SK-N-SH (cell line): ENCODE measurements at regions not wholly inside any gene's neighbourhood (a gene's known extent, or its start where the extent isn't known, plus 50 kb on each side); places are given as distances from the start of the nearest gene placed in this dataset.

ENCODE experiments used
- CTCF ChIA-PET: fragments of 300-600, 350-600 bp; formaldehyde crosslinking; extraction: SDS; loops from one replicate; lab custom pipeline; 2021; lab: Yijun Ruan, JAX
- POLR2A ChIA-PET: fragments of 350-600 bp; sonication (Branson Sonifier 250); formaldehyde crosslinking; extraction: SDS; loops from one replicate; lab custom pipeline; 2020; ENCODE audit warnings: antibody characterized with exemption, inconsistent platforms; lab: Yijun Ruan, JAX
- DNase-seq: peaks from one replicate; pipeline ENCODE4 v3.0.0; 2012
- H2AFZ ChIP-seq: fragments of 200-600 bp; sonication (generic); 2 replicates; pipeline ENCODE4 v1.8.1; 2016; ENCODE audit warnings: antibody characterized with exemption, mild to moderate bottlenecking, low read depth
- H3F3A ChIP-seq: fragments of 200-600 bp; sonication (generic); replicated peaks from 2 replicates; pipeline ENCODE3; 2016; ENCODE audit warnings: antibody characterized with exemption, mild to moderate bottlenecking; ENCODE audit not compliant: insufficient read depth
- H3K27ac ChIP-seq, 2 experiments: fragments of 200-500 bp in 1 of 2; fragments of 200-600 bp in 1 of 2; sonication (Bioruptor generic) in 1 of 2; sonication (generic), shearing (Covaris generic) in 1 of 2; 2 replicates each; pipeline versions ENCODE4 v1.5.1 to v1.6.1; 2014 to 2016; ENCODE audit warnings: low read depth in 2 of 2, inconsistent platforms in 1 of 2, low read length in 1 of 2, mild to moderate bottlenecking in 1 of 2, mixed read lengths in 1 of 2
- H3K27me3 ChIP-seq: fragments of 200-600 bp; sonication (generic), shearing (Covaris generic); 2 replicates; pipeline ENCODE4 v1.6.1; 2016; ENCODE audit warnings: mixed run types; ENCODE audit not compliant: insufficient read depth
- H3K36me3 ChIP-seq, 2 experiments: fragments of 200-500 bp in 1 of 2; fragments of 200-600 bp in 1 of 2; sonication (Bioruptor generic) in 1 of 2; sonication (generic) in 1 of 2; replicated peaks in 1 of 2; 2 replicates each; pipeline versions ENCODE3 to v1.5.1; 2014 to 2016; ENCODE audit warnings: low read length in 1 of 2, mild to moderate bottlenecking in 1 of 2; ENCODE audit not compliant: insufficient read depth in 2 of 2, control insufficient read depth in 1 of 2
- H3K4me1 ChIP-seq, 2 experiments: fragments of 200-500 bp in 1 of 2; fragments of 200-600 bp in 1 of 2; sonication (Bioruptor generic) in 1 of 2; sonication (generic), shearing (Covaris generic) in 1 of 2; 2 replicates each; pipeline versions ENCODE4 v1.5.1 to v1.6.1; 2014 to 2016; ENCODE audit warnings: low read depth in 1 of 2, low read length in 1 of 2, mixed run types in 1 of 2; ENCODE audit not compliant: insufficient read depth in 2 of 2, control insufficient read depth in 1 of 2
- H3K4me2 ChIP-seq: fragments of 200-600 bp; sonication (generic), shearing (Covaris generic); 2 replicates; pipeline ENCODE4 v1.6.1; 2017; ENCODE audit warnings: mixed run types
- H3K4me3 ChIP-seq, 2 experiments: fragments of 200-500 bp in 1 of 2; fragments of 200-600 bp in 1 of 2; sonication (Bioruptor generic) in 1 of 2; sonication (generic), shearing (Covaris generic) in 1 of 2; 2 replicates each; pipeline versions ENCODE4 v1.5.1 to v1.8.1; 2014 to 2016; ENCODE audit warnings: low read depth in 2 of 2, inconsistent platforms in 1 of 2, low read length in 1 of 2, mild to moderate bottlenecking in 1 of 2, mixed read lengths in 1 of 2, moderate library complexity in 1 of 2
- H3K79me2 ChIP-seq: fragments of 200-600 bp; sonication (generic); 2 replicates; pipeline ENCODE4 v1.8.1; 2017; ENCODE audit warnings: mild to moderate bottlenecking; ENCODE audit not compliant: insufficient read depth
- H3K9ac ChIP-seq: fragments of 200-600 bp; sonication (generic); 2 replicates; pipeline ENCODE4 v1.6.1; 2017; ENCODE audit warnings: mixed run types
- H3K9me2 ChIP-seq: fragments of 200-600 bp; sonication (generic); 2 replicates; pipeline ENCODE4 v1.6.1; 2017; ENCODE audit warnings: mixed run types
- H3K9me3 ChIP-seq: fragments of 200-600 bp; sonication (generic); 2 replicates; pipeline ENCODE4 v1.6.1; 2017; ENCODE audit warnings: mixed run types, mild to moderate bottlenecking, moderate library complexity
- H4K20me1 ChIP-seq: fragments of 200-600 bp; sonication (generic); 2 replicates; pipeline ENCODE4 v1.6.1; 2017; ENCODE audit warnings: mild to moderate bottlenecking, mixed run types; ENCODE audit not compliant: insufficient read depth
- CHD2 ChIP-seq: fragments of 150-350 bp; IDR thresholded peaks from 2 replicates; pipeline ENCODE4 v1.6.1; 2018; ENCODE audit warnings: low read length; ENCODE audit not compliant: partially characterized antibody
- FOXM1 ChIP-seq: IDR thresholded peaks from 2 replicates; pipeline ENCODE4 v1.4.0; 2012; ENCODE audit warnings: low read depth, mild to moderate bottlenecking
- GABPA ChIP-seq: IDR thresholded peaks from 2 replicates; pipeline ENCODE4 v1.4.0; 2012; ENCODE audit warnings: low read depth, mild to moderate bottlenecking
- GATA2 ChIP-seq: sonication (generic); formaldehyde crosslinking; IDR thresholded peaks from 2 replicates; pipeline ENCODE4 v1.5.0; 2020; ENCODE audit warnings: mild to moderate bottlenecking, missing genetic modification reagents
- JUND ChIP-seq: IDR thresholded peaks from 2 replicates; pipeline ENCODE4 v1.4.0; 2012
- MXI1 ChIP-seq: IDR thresholded peaks from 2 replicates; pipeline ENCODE4 v1.6.1; 2012; ENCODE audit warnings: mild to moderate bottlenecking, low read depth, low read length, improper control_type of control experiment
- NFIC ChIP-seq: IDR thresholded peaks from 2 replicates; pipeline ENCODE4 v1.4.0; 2012; ENCODE audit warnings: borderline replicate concordance
- POLR2AphosphoS5 ChIP-seq: IDR thresholded peaks from 2 replicates; pipeline ENCODE4 v1.6.1; 2012; ENCODE audit warnings: low read depth, low read length
- RAD21 ChIP-seq: IDR thresholded peaks from 2 replicates; pipeline ENCODE4 v1.6.1; 2012; ENCODE audit warnings: mild to moderate bottlenecking, low read length
- RCOR1 ChIP-seq: fragments of 150-350 bp; IDR thresholded peaks from 2 replicates; pipeline ENCODE4 v1.6.1; 2017; ENCODE audit warnings: antibody characterized with exemption, low read length
- RFX5 ChIP-seq: IDR thresholded peaks from 2 replicates; pipeline ENCODE4 v1.6.1; 2012; ENCODE audit warnings: mild to moderate bottlenecking, improper control_type of control experiment, low read length
- RXRA ChIP-seq: IDR thresholded peaks from 2 replicates; pipeline ENCODE4 v1.4.0; 2012; ENCODE audit warnings: low read depth, mild to moderate bottlenecking, borderline replicate concordance
- TAF1 ChIP-seq: IDR thresholded peaks from 2 replicates; pipeline ENCODE4 v1.6.1; 2012; ENCODE audit warnings: low read depth, mild to moderate bottlenecking, low read length, moderate library complexity, borderline replicate concordance
- TCF12 ChIP-seq: IDR thresholded peaks from 2 replicates; pipeline ENCODE4 v1.4.0; 2012
- WGBS: methylation state at CpG from one replicate; pipeline ENCODE4 v1.1.6; 2017; ENCODE audit warnings: low lambda C conversion rate; 5-methylcytosine and 5-hydroxymethylcytosine counted together
- TF ChIP-seq, protein P1 (sequence below): fragments of 200-600 bp; sonication (generic); IDR thresholded peaks from 2 replicates; pipeline ENCODE4 v1.6.1; 2017; ENCODE audit warnings: antibody characterized with exemption, mild to moderate bottlenecking, moderate library complexity
- TF ChIP-seq, protein P2 (sequence below): IDR thresholded peaks from 2 replicates; pipeline ENCODE4 v1.4.0; 2012; ENCODE audit warnings: low read depth
- TF ChIP-seq, protein P3 (sequence below): IDR thresholded peaks from 2 replicates; pipeline ENCODE4; 2012
- TF ChIP-seq, protein P4 (sequence below): IDR thresholded peaks from 2 replicates; pipeline ENCODE4 v1.6.1; 2012; ENCODE audit warnings: mild to moderate bottlenecking, low read depth, low read length, moderate library complexity

DNA sequence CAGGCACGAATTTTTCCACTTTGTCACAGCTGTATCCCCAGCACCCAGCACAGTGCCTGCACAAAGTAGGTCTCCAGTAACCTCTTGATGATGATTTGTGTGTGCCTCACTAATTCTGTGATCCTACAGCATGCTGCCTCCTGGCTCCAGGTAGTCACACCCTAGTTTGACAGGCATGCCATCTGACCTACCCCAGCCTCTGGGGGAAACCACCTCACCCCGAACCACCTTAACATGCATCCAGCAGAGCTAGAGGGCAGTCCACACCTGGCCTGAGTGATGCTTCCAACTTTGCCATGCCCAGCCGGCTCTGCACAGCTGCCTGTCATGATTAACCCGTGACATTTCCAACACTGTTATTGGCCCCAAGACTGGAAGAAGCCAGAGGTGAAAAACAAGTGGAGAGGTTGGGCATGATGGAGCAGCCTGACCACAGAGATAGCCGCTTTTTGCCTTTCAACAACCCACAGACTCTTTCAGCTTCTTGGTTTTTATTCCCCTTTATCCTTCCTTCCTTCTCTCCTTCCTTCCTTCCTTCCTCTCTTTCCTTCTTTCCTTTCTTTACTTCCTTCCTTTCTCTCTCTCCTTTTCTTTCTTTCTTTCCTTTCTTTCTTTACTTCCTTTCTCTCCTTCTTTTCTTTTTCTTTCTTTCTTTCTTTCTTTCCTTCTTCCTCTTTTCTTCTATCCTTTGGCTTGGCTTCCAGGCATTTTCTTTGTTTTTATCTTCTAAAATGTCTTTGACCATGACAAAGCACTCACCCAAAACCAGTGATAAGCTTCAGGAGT is 294.4 kb upstream of the SIX2 start (continued):
- TF ChIP-seq, protein P1, sequence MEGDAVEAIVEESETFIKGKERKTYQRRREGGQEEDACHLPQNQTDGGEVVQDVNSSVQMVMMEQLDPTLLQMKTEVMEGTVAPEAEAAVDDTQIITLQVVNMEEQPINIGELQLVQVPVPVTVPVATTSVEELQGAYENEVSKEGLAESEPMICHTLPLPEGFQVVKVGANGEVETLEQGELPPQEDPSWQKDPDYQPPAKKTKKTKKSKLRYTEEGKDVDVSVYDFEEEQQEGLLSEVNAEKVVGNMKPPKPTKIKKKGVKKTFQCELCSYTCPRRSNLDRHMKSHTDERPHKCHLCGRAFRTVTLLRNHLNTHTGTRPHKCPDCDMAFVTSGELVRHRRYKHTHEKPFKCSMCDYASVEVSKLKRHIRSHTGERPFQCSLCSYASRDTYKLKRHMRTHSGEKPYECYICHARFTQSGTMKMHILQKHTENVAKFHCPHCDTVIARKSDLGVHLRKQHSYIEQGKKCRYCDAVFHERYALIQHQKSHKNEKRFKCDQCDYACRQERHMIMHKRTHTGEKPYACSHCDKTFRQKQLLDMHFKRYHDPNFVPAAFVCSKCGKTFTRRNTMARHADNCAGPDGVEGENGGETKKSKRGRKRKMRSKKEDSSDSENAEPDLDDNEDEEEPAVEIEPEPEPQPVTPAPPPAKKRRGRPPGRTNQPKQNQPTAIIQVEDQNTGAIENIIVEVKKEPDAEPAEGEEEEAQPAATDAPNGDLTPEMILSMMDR, result no peak
- no peak for TF ChIP-seq TAF1
- no peak for TF ChIP-seq RXRA
- no peak for TF ChIP-seq POLR2AphosphoS5

DNA sequence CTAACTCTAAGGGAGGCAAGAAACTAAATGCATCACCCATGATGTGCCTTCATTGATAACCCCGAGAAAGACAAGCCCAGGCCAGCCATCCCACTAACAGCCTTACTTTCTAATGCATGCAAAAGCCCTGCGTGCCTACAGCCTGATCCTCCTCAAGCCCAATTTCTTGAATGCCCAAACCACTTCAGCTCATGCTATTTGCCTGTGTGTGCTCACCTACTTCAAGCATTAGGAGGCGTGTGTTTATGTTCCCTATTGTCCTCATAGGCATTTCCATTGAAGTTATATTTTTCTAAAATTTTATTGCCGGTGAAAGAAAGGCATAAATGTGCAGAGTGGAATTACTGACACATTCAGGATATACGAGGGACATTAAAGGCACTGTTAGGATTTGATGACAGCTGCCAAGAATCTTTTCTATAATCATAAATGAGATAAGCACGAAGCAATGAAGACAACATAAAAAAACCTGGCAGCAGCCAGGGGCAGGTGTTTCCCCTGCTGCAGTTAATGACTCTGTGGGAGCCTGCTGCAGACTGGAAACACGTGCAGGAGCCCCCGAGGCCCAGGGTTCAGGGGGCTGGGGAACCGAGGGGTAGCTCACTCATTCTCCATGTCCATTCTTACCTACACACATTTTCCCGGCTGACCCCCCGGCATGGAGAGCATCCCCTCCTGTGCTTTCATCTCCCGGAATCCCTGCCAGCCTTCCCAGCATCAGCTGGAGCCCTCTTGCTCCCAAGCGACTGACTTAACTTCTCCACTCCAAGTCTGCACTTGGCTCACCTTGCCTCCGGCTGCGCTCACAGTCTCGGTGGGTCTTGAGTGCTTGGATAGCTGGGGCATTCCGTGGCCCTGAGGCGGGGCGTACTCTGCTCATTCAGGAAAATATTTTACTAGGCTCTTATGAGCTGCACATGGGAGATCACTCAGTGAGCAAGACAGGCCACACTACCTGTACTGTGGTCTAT is 292.3 kb upstream of the SIX2 start:
- no peak for DNase-seq
- ChIA-PET CTCF (interaction anchor here (0.9 to 1.6 kb wide), 6 partner anchors 12 to 822 kb away, joined by 3 to 4 read pairs (median 3); no protein-coding TSS in a partner anchor), POLR2A (no interaction called here)
- Histone ChIP-seq H3K9ac (no peak overlapping the region), H3K9me3 (no peaks in the 10 kb centered on the region), H3K4me2 (no peak overlapping the region), H3K36me3 (no peaks in the 10 kb centered on the region), H3K27ac (no peak overlapping the region), H4K20me1 (no peaks in the 10 kb centered on the region), H3F3A (no peaks in the 10 kb centered on the region), H3K9me2 (no peaks in the 10 kb centered on the region), H3K4me1 (peaks cover 0 to 13% of the 10 kb centered on the region in 2 experiments; a peak in 1 of 4 replicates), H3K4me3 (no peak overlapping the region), H2AFZ (no peak overlapping the region), H3K79me2 (no peaks in the 10 kb centered on the region), H3K27me3 (no peaks in the 10 kb centered on the region)
- WGBS, result 66% methylated on average over 19 of the region's 19 CpGs
- TF ChIP-seq GABPA, result no peak
- TF ChIP-seq MXI1, result no peak
- no peak for TF ChIP-seq RFX5
- TF ChIP-seq, protein P2, sequence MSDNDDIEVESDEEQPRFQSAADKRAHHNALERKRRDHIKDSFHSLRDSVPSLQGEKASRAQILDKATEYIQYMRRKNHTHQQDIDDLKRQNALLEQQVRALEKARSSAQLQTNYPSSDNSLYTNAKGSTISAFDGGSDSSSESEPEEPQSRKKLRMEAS, result no peak
- TF ChIP-seq RCOR1, result no peak
- TF ChIP-seq RXRA, result no peak
- TF ChIP-seq, protein P3, sequence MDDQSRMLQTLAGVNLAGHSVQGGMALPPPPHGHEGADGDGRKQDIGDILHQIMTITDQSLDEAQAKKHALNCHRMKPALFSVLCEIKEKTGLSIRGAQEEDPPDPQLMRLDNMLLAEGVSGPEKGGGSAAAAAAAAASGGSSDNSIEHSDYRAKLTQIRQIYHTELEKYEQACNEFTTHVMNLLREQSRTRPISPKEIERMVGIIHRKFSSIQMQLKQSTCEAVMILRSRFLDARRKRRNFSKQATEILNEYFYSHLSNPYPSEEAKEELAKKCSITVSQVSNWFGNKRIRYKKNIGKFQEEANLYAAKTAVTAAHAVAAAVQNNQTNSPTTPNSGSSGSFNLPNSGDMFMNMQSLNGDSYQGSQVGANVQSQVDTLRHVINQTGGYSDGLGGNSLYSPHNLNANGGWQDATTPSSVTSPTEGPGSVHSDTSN, result no peak
- TF ChIP-seq JUND, result no peak
- TF ChIP-seq, protein P4, sequence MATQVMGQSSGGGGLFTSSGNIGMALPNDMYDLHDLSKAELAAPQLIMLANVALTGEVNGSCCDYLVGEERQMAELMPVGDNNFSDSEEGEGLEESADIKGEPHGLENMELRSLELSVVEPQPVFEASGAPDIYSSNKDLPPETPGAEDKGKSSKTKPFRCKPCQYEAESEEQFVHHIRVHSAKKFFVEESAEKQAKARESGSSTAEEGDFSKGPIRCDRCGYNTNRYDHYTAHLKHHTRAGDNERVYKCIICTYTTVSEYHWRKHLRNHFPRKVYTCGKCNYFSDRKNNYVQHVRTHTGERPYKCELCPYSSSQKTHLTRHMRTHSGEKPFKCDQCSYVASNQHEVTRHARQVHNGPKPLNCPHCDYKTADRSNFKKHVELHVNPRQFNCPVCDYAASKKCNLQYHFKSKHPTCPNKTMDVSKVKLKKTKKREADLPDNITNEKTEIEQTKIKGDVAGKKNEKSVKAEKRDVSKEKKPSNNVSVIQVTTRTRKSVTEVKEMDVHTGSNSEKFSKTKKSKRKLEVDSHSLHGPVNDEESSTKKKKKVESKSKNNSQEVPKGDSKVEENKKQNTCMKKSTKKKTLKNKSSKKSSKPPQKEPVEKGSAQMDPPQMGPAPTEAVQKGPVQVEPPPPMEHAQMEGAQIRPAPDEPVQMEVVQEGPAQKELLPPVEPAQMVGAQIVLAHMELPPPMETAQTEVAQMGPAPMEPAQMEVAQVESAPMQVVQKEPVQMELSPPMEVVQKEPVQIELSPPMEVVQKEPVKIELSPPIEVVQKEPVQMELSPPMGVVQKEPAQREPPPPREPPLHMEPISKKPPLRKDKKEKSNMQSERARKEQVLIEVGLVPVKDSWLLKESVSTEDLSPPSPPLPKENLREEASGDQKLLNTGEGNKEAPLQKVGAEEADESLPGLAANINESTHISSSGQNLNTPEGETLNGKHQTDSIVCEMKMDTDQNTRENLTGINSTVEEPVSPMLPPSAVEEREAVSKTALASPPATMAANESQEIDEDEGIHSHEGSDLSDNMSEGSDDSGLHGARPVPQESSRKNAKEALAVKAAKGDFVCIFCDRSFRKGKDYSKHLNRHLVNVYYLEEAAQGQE, result no peak
- TF ChIP-seq TCF12, result no peak
- TF ChIP-seq GATA2, result no peak
- TF ChIP-seq RAD21, result no peak
- TF ChIP-seq, protein P1, result no peak
- no peak for TF ChIP-seq FOXM1
- no peak for TF ChIP-seq CHD2
- no peak for TF ChIP-seq NFIC
